ENCODE measurements at regions not wholly inside any gene's neighbourhood (a gene's known extent, or its start where the extent isn't known, plus 50 kb on each side); places are given as distances from the start of the nearest gene placed in this dataset.

DNA sequence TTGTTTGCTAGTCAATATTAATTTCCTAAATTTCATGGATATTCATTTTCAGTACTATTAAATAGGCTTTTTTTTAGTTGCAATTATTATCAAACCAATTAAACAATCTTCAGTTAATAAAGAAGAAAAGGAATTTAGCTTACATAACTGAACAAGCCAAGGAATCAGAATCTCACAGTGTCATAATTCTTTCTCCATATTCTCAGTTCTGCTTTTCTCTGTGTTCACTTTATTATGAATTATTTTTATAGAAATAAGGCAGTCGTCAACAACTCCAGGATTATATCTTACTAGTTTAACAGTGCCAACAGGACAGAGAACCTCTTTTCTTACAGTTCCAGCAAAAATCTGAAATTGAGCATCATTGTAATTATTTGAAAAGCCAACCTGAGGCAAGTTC, 221.7 kb downstream of the CGGBP1 start:
- TF ChIP-seq, protein P1, sequence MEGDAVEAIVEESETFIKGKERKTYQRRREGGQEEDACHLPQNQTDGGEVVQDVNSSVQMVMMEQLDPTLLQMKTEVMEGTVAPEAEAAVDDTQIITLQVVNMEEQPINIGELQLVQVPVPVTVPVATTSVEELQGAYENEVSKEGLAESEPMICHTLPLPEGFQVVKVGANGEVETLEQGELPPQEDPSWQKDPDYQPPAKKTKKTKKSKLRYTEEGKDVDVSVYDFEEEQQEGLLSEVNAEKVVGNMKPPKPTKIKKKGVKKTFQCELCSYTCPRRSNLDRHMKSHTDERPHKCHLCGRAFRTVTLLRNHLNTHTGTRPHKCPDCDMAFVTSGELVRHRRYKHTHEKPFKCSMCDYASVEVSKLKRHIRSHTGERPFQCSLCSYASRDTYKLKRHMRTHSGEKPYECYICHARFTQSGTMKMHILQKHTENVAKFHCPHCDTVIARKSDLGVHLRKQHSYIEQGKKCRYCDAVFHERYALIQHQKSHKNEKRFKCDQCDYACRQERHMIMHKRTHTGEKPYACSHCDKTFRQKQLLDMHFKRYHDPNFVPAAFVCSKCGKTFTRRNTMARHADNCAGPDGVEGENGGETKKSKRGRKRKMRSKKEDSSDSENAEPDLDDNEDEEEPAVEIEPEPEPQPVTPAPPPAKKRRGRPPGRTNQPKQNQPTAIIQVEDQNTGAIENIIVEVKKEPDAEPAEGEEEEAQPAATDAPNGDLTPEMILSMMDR (conservative IDR thresholded peaks at IDR 0.05; ENCODE audit: low read depth, low read length) = no peak
- TF ChIP-seq EZH2 (IDR thresholded peaks at IDR 0.05; ENCODE audit: borderline replicate concordance, low read depth, low read length, poor library complexity, severe bottlenecking) = no peak
